PC-3 (cell line): ENCODE measurements at regions not wholly inside any gene's neighbourhood (a gene's known extent, or its start where the extent isn't known, plus 50 kb on each side); places are given as distances from the start of the nearest gene placed in this dataset.

Experiments used
- ATAC-seq: fragments of 200-7000 bp; cut with Tn5 transposase; 2 replicates; pipeline ENCODE4 v1.9.1; 2020; ENCODE audit warnings: mild to moderate bottlenecking, moderate library complexity
- BruUV-seq: library from RNA; stranded (reverse); fragments of 400-500 nt; replicated peaks from 2 replicates; lab custom pipeline; 2021; lab: Mats Ljungman, UMichigan
- CTCF ChIA-PET: fragments of 300-600 bp; sonication (Branson Sonifier 250); formaldehyde crosslinking; loops from one replicate; lab custom pipeline; 2022; ENCODE audit warnings: antibody characterized with exemption; lab: Charles Lee
- POLR2A ChIA-PET: fragments of 300-600 bp; sonication (Branson Sonifier 250); formaldehyde crosslinking; loops from one replicate; lab custom pipeline; 2022; ENCODE audit warnings: antibody characterized with exemption; ENCODE audit not compliant: unreplicated experiment; lab: Charles Lee
- DNase-seq: peaks from one replicate; pipeline ENCODE4 v3.0.0-alpha.2; 2015
- H2AFZ ChIP-seq: fragments of 300-600 bp; sonication (generic); 2 replicates; pipeline ENCODE4 v1.6.0; 2016; ENCODE audit warnings: antibody characterized with exemption, low read length
- H3F3A ChIP-seq: fragments of 300-600 bp; sonication (generic); one replicate; pipeline ENCODE4 v1.6.0; 2017; ENCODE audit warnings: antibody characterized with exemption, low read length, control low read depth, mild to moderate bottlenecking; ENCODE audit not compliant: unreplicated experiment
- H3K27ac ChIP-seq: fragments of 300-600 bp; sonication (generic); 2 replicates; pipeline ENCODE4 v1.5.1; 2016; ENCODE audit warnings: mild to moderate bottlenecking, low read length
- H3K27me3 ChIP-seq: fragments of 300-600 bp; sonication (generic); 2 replicates; pipeline ENCODE4 v1.6.1; 2016; ENCODE audit warnings: low read length, mixed read lengths
- H3K36me3 ChIP-seq: fragments of 300-600 bp; sonication (generic); 2 replicates; pipeline ENCODE4 v1.6.1; 2016; ENCODE audit warnings: low read depth, mixed run types, low read length, mixed read lengths
- H3K4me1 ChIP-seq: fragments of 300-600 bp; sonication (generic); 2 replicates; pipeline ENCODE4 v1.5.1; 2016; ENCODE audit warnings: low read length; ENCODE audit not compliant: insufficient read depth
- H3K4me2 ChIP-seq: fragments of 300-600 bp; sonication (generic); 2 replicates; pipeline ENCODE4 v1.6.0; 2016; ENCODE audit warnings: low read length
- H3K4me3 ChIP-seq: fragments of 300-600 bp; sonication (generic); 2 replicates; pipeline ENCODE4 v1.5.1; 2016; ENCODE audit warnings: mild to moderate bottlenecking, low read length, mixed read lengths
- H3K79me2 ChIP-seq: fragments of 300-600 bp; sonication (generic); 2 replicates; pipeline ENCODE4 v1.6.1; 2017; ENCODE audit warnings: low read length, mixed read lengths
- H3K9ac ChIP-seq: fragments of 300-600 bp; sonication (generic); 2 replicates; pipeline ENCODE4 v1.6.0; 2016; ENCODE audit warnings: mild to moderate bottlenecking, low read length
- H3K9me2 ChIP-seq: fragments of 300-600 bp; sonication (generic); replicated peaks from 2 replicates; pipeline ENCODE4 v1.6.1; 2016; ENCODE audit warnings: mixed run types, low read length, mixed read lengths
- H3K9me3 ChIP-seq: fragments of 300-600 bp; sonication (generic); 2 replicates; pipeline ENCODE4 v1.6.1; 2016; ENCODE audit warnings: low read length, mixed read lengths
- H4K20me1 ChIP-seq: fragments of 300-600 bp; sonication (generic); 2 replicates; pipeline ENCODE4 v1.6.1; 2016; ENCODE audit warnings: low read length, mixed read lengths
- EZH2 ChIP-seq: fragments of 300-600 bp; sonication (generic); IDR thresholded peaks from one replicate; pipeline ENCODE4 v1.6.1; 2017; ENCODE audit warnings: antibody characterized with exemption, mild to moderate bottlenecking, low read length; ENCODE audit not compliant: unreplicated experiment
- EZH2phosphoT487 ChIP-seq: fragments of 300-600 bp; sonication (generic); IDR thresholded peaks from 2 replicates; pipeline ENCODE4 v1.6.1; 2018; ENCODE audit warnings: mild to moderate bottlenecking, antibody characterized with exemption, low read length, borderline replicate concordance
- intact Hi-C: fragments of 100-400 bp; cut with micrococcal nuclease; formaldehyde crosslinking; loops from 2 replicates; pipeline ENCODE4 v1.9.0; 2023
- TF ChIP-seq, protein P1 (sequence below): fragments of 300-600 bp; sonication (generic); conservative IDR thresholded peaks from 2 replicates; pipeline ENCODE4 v1.5.1; 2017; ENCODE audit warnings: antibody characterized with exemption, low read depth, mild to moderate bottlenecking, low read length

DNA sequence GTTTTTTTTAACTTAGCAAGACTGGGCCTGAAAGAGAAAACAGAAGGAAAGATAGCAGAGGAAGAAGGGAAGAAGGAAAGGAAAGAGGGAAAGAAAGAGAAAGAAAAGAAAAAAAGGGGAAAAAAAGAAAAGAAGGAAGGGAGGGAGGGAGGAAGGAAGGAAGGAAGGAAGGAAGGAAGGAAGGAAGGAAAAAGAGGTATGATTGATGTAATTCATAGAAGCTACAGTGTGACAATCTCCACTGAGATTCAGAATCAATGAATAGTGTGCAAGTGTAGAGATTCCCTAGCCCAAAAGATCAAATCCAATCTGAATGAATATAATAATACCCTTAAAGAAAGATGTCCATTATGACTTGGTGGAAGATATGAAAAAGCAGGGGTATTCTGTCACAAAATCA, 126.9 kb upstream of the DNAJC10 start:
- no peaks in the 10 kb centered on the region for H4K20me1 ChIP-seq
- ChIA-PET CTCF (no interaction called here), POLR2A (no interaction called here)
- no peak for DNase-seq
- no peak for ATAC-seq
- BruUV-seq = no TSS peak
- no peaks in the 10 kb centered on the region for H3K27me3 ChIP-seq
- no peaks in the 10 kb centered on the region for H3K9me3 ChIP-seq
- no peaks in the 10 kb centered on the region for H3F3A ChIP-seq
- H3K36me3 ChIP-seq = no peaks in the 10 kb centered on the region
- H3K79me2 ChIP-seq = no peaks in the 10 kb centered on the region
- H3K4me2 ChIP-seq = no peak overlapping the region
- no peak overlapping the region for H3K27ac ChIP-seq
- no peak overlapping the region for H3K9ac ChIP-seq
- H2AFZ ChIP-seq = no peak overlapping the region
- H3K9me2 ChIP-seq = no peaks in the 10 kb centered on the region
- intact Hi-C loops = no loop called here
- H3K4me1 ChIP-seq = no peaks in the 10 kb centered on the region
- TF ChIP-seq EZH2phosphoT487 (no peak), EZH2 (no peak)
- TF ChIP-seq, protein P1, sequence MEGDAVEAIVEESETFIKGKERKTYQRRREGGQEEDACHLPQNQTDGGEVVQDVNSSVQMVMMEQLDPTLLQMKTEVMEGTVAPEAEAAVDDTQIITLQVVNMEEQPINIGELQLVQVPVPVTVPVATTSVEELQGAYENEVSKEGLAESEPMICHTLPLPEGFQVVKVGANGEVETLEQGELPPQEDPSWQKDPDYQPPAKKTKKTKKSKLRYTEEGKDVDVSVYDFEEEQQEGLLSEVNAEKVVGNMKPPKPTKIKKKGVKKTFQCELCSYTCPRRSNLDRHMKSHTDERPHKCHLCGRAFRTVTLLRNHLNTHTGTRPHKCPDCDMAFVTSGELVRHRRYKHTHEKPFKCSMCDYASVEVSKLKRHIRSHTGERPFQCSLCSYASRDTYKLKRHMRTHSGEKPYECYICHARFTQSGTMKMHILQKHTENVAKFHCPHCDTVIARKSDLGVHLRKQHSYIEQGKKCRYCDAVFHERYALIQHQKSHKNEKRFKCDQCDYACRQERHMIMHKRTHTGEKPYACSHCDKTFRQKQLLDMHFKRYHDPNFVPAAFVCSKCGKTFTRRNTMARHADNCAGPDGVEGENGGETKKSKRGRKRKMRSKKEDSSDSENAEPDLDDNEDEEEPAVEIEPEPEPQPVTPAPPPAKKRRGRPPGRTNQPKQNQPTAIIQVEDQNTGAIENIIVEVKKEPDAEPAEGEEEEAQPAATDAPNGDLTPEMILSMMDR = no peak
- H3K4me3 ChIP-seq = no peak overlapping the region

DNA sequence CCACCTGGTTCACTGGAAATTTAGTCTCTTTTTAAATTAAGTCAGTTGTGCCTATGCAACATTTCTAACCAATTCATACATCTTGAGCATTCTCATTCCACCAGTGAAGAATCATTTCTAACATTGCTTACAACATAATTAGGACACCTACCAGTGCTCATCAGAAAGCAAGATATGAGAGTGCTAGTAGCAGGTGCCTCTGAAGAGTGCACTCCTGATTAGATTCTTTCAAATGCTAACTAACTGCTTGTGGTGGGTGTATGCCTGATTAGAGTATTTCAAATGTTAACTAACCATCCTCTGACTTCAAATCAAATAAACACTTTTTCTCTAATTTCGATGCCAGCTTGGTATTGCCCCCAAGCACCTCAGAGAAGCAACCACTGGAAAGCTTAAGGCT, 124.3 kb upstream of the DNAJC10 start:
- TF ChIP-seq EZH2 = no peak
- TF ChIP-seq, protein P1 = no peak
- TF ChIP-seq EZH2phosphoT487 = no peak
- POLR2A ChIA-PET = no interaction called here

DNA sequence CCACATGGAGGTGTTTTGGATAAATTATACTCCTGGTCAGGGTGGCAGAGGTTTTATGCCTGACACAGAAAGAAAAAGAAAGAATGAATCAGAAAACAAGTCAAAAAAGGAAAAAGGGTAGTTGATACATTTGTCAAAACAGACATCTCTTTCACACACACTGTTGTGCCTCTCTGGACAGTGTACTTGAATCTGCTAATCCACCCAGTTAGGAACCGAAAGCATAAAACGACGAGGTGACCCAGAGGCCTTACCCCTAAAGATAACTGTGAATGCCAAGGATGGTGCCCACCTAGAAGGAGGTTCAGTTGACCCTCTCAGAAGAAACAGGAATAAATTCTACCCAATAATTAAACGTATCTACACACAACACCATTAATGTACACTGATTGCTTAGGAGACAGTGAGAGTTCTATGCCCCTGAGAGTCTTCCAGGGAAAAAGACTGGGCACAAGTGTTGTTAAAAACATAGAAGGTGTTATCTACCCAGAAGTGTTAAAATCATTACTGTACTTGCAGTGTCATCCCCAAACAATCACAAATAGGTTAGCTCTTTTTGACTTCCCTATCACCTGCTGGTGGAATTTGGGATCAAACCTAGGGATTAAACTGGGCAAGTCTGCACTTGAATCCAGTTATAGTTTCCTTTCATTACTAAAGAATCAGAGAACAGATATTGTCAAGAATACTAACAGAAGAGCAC, 123.2 kb upstream of the DNAJC10 start:
- Histone ChIP-seq H4K20me1 (no peaks in the 10 kb centered on the region), H3K4me2 (no peak overlapping the region), H3K9me3 (no peaks in the 10 kb centered on the region), H2AFZ (no peak overlapping the region), H3K79me2 (no peaks in the 10 kb centered on the region), H3K9ac (no peak overlapping the region), H3K4me1 (no peaks in the 10 kb centered on the region), H3K36me3 (no peaks in the 10 kb centered on the region), H3K4me3 (no peak overlapping the region), H3F3A (no peaks in the 10 kb centered on the region), H3K27me3 (no peaks in the 10 kb centered on the region), H3K9me2 (no peaks in the 10 kb centered on the region), H3K27ac (no peak overlapping the region)
- ATAC-seq (no peak), DNase-seq (no peak)
- ChIA-PET POLR2A (no interaction called here), CTCF (no interaction called here)
- TF ChIP-seq, protein P1 = no peak
- TF ChIP-seq EZH2phosphoT487 = no peak
- no peak for TF ChIP-seq EZH2
- no TSS peak for BruUV-seq
- intact Hi-C loops = no loop called here

More for the DNA sequence above, 124.3 kb upstream of the DNAJC10 start:
- Histone ChIP-seq H3K9me3 (no peaks in the 10 kb centered on the region), H3K9me2 (no peaks in the 10 kb centered on the region), H3K4me3 (no peak overlapping the region), H3K27me3 (no peaks in the 10 kb centered on the region), H3K4me1 (no peaks in the 10 kb centered on the region), H2AFZ (no peak overlapping the region), H4K20me1 (no peaks in the 10 kb centered on the region), H3K4me2 (no peak overlapping the region), H3K36me3 (no peaks in the 10 kb centered on the region), H3K79me2 (no peaks in the 10 kb centered on the region), H3K9ac (no peak overlapping the region), H3K27ac (no peak overlapping the region), H3F3A (no peaks in the 10 kb centered on the region)
- CTCF ChIA-PET = no interaction called here
- BruUV-seq = no TSS peak
- ATAC-seq (no peak), DNase-seq (no peak)
- intact Hi-C loops = no loop called here
